HEK293 (cell line): ENCODE measurements at regions not wholly inside any gene's neighbourhood (a gene's known extent, or its start where the extent isn't known, plus 50 kb on each side); places are given as distances from the start of the nearest gene placed in this dataset.

ENCODE experiments used
- MEIS1 ChIP-seq: sonication (generic); formaldehyde crosslinking; IDR thresholded peaks from 2 replicates; pipeline ENCODE4 v1.8.1; 2022; ENCODE audit warnings: missing genetic modification reagents, mild to moderate bottlenecking, borderline replicate concordance
- MYNN ChIP-seq: fragments of 450-650 bp; formaldehyde crosslinking; IDR thresholded peaks from 2 replicates; pipeline ENCODE4 v1.5.1; 2016; ENCODE audit warnings: missing biosample characterization, missing genetic modification characterization, borderline replicate concordance
- MZF1 ChIP-seq: fragments of 450-650 bp; formaldehyde crosslinking; IDR thresholded peaks from 2 replicates; pipeline ENCODE4 v1.5.1; 2017; ENCODE audit warnings: missing biosample characterization, missing genetic modification characterization, borderline replicate concordance
- SETDB1 ChIP-seq: IDR thresholded peaks from one replicate; pipeline ENCODE4 v1.6.1; 2017; ENCODE audit warnings: mild to moderate bottlenecking, low read length, moderate library complexity, mixed read lengths; ENCODE audit not compliant: insufficient read length
- SP3 ChIP-seq: fragments of 450-650 bp; formaldehyde crosslinking; IDR thresholded peaks from 2 replicates; pipeline ENCODE4 v1.5.1; 2016; ENCODE audit warnings: missing biosample characterization, missing genetic modification characterization
- YY1 ChIP-seq: fragments of 450-650 bp; formaldehyde crosslinking; IDR thresholded peaks from 2 replicates; pipeline ENCODE4 v1.5.1; 2018; ENCODE audit warnings: missing biosample characterization, missing genetic modification characterization
- YY2 ChIP-seq: fragments of 450-650 bp; formaldehyde crosslinking; IDR thresholded peaks from 2 replicates; pipeline ENCODE4 v1.5.1; 2016; ENCODE audit warnings: missing biosample characterization, missing genetic modification characterization
- ZBTB8A ChIP-seq: fragments of 450-650 bp; formaldehyde crosslinking; IDR thresholded peaks from 2 replicates; pipeline ENCODE4 v1.5.1; 2016; ENCODE audit warnings: missing biosample characterization, missing genetic modification characterization
- ZNF114 ChIP-seq: fragments of 450-650 bp; formaldehyde crosslinking; IDR thresholded peaks from 2 replicates; pipeline ENCODE4 v1.5.0; 2017; ENCODE audit warnings: missing biosample characterization, missing genetic modification characterization
- ZNF175 ChIP-seq: fragments of 450-650 bp; formaldehyde crosslinking; IDR thresholded peaks from 2 replicates; pipeline ENCODE4 v1.5.1; 2016; ENCODE audit warnings: missing biosample characterization, missing genetic modification characterization
- ZNF211 ChIP-seq: fragments of 450-650 bp; formaldehyde crosslinking; IDR thresholded peaks from 2 replicates; pipeline ENCODE4 v1.5.1; 2016; ENCODE audit warnings: low read depth, missing biosample characterization, missing genetic modification characterization
- ZNF366 ChIP-seq: fragments of 450-650 bp; formaldehyde crosslinking; conservative IDR thresholded peaks from 2 replicates; pipeline ENCODE4 v1.5.1; 2016; ENCODE audit warnings: missing biosample characterization, missing genetic modification characterization
- ZNF426 ChIP-seq: fragments of 450-650 bp; formaldehyde crosslinking; IDR thresholded peaks from 2 replicates; pipeline ENCODE4 v1.5.1; 2017; ENCODE audit warnings: missing biosample characterization, missing genetic modification characterization, mild to moderate bottlenecking, inconsistent platforms, moderate library complexity
- ZNF571 ChIP-seq: fragments of 450-650 bp; formaldehyde crosslinking; IDR thresholded peaks from 2 replicates; pipeline ENCODE4 v1.5.0; 2017; ENCODE audit warnings: missing biosample characterization, missing genetic modification characterization
- ZNF623 ChIP-seq: fragments of 450-650 bp; formaldehyde crosslinking; IDR thresholded peaks from 2 replicates; pipeline ENCODE4 v1.5.1; 2016; ENCODE audit warnings: missing biosample characterization, missing genetic modification characterization
- ZNF654 ChIP-seq: fragments of 450-650 bp; formaldehyde crosslinking; IDR thresholded peaks from 2 replicates; pipeline ENCODE4 v1.5.1; 2016; ENCODE audit warnings: low read depth, missing biosample characterization, missing genetic modification characterization
- ZNF660 ChIP-seq: fragments of 450-650 bp; IDR thresholded peaks from 2 replicates; pipeline ENCODE4 v1.5.1; 2018; ENCODE audit warnings: missing biosample characterization, mild to moderate bottlenecking, missing genetic modification characterization
- ZNF707 ChIP-seq: fragments of 450-650 bp; formaldehyde crosslinking; IDR thresholded peaks from 2 replicates; pipeline ENCODE4 v1.5.1; 2016; ENCODE audit warnings: missing biosample characterization, missing genetic modification characterization
- ZSCAN16 ChIP-seq: fragments of 450-650 bp; formaldehyde crosslinking; IDR thresholded peaks from 2 replicates; pipeline ENCODE4 v1.5.1; 2016; ENCODE audit warnings: missing biosample characterization, missing genetic modification characterization
- TF ChIP-seq, protein P1 (sequence below): fragments of 450-650 bp; formaldehyde crosslinking; IDR thresholded peaks from 2 replicates; pipeline ENCODE4 v1.5.1; 2016; ENCODE audit warnings: missing biosample characterization, missing genetic modification characterization
- TF ChIP-seq, protein P2 (sequence below): sonication (generic); formaldehyde crosslinking; IDR thresholded peaks from 2 replicates; pipeline ENCODE4 v1.8.1; 2022; ENCODE audit warnings: mild to moderate bottlenecking, moderate library complexity, missing genetic modification reagents
- TF ChIP-seq, protein P3 (sequence below): fragments of 450-650 bp; formaldehyde crosslinking; IDR thresholded peaks from 2 replicates; pipeline ENCODE4 v1.5.1; 2016; ENCODE audit warnings: missing biosample characterization, missing genetic modification characterization, borderline replicate concordance
- TF ChIP-seq, protein P4 (sequence below): fragments of 450-650 bp; formaldehyde crosslinking; IDR thresholded peaks from 2 replicates; pipeline ENCODE4; 2016; ENCODE audit warnings: missing biosample characterization, missing genetic modification characterization
- TF ChIP-seq, protein P5 (sequence below): fragments of 450-650 bp; formaldehyde crosslinking; IDR thresholded peaks from 2 replicates; pipeline ENCODE4 v1.5.1; 2016; ENCODE audit warnings: missing biosample characterization, missing genetic modification characterization
- TF ChIP-seq, protein P6 (sequence below): fragments of 450-650 bp; formaldehyde crosslinking; IDR thresholded peaks from 2 replicates; pipeline ENCODE4 v1.5.1; 2016; ENCODE audit warnings: missing biosample characterization, missing genetic modification characterization, low read depth

DNA sequence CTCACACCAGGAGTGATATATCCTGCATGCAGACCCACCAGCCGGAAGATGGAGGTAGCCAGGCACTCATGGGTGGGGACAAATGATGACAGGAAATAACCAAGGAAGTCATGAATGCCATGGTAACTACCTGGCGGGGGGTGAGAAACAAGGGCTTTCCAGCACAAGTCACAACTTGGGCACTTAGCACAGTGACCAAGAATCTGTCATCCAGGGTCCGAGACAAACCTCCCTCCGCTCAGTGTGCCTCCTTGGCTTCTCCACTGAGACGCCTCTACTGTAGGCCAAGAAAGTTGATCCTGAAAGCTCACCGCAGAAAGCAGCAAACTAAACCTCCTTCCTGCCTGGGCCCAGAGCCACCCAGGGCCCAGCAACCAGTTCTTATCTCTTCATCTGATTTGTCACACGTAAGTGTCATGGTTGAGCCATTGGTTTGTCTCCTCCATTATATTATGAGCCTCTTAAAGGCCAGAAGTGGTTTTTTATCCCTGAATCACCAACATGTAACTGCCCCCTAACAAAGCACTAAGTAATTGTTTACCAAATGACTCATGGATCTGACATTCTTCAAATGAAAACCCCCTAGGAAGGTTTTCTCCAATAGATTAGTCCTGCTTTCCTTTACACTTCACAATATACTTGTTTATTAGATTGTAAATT is 84.3 kb upstream of the TAB2 start (continued):
- TF ChIP-seq ZNF654 (tag by site-specific recombination) (0 out of 2 replicates have a peak, but pooled peaks have one; percentile 18), YY2 (tag by site-specific recombination) (0 out of 2 replicates have a peak, but pooled peaks have one; percentile 6), ZBTB8A (tag by site-specific recombination) (no peak), ZNF426 (no peak), MEIS1 (CRISPR knock-in tag) (no peak), SETDB1 (peak; percentile 48), ZNF623 (tag by site-specific recombination) (0 out of 2 replicates have a peak, but pooled peaks have one; percentile 13), ZNF114 (no peak), ZSCAN16 (tag by site-specific recombination) (no peak), ZNF660 (peak; percentile 97), ZNF571 (tag by site-specific recombination) (no peak), YY1 (no peak; the same call in 1 of the 2 replicates), ZNF175 (tag by site-specific recombination) (no peak), SP3 (tag by site-specific recombination) (peak; percentile 60), ZNF366 (tag by site-specific recombination) (peak; percentile 86), MZF1 (tag by site-specific recombination) (peak; percentile 71), ZNF211 (tag by site-specific recombination) (no peak), ZNF707 (tag by site-specific recombination) (no peak), MYNN (tag by site-specific recombination) (peak; percentile 82)
- TF ChIP-seq, protein P1, sequence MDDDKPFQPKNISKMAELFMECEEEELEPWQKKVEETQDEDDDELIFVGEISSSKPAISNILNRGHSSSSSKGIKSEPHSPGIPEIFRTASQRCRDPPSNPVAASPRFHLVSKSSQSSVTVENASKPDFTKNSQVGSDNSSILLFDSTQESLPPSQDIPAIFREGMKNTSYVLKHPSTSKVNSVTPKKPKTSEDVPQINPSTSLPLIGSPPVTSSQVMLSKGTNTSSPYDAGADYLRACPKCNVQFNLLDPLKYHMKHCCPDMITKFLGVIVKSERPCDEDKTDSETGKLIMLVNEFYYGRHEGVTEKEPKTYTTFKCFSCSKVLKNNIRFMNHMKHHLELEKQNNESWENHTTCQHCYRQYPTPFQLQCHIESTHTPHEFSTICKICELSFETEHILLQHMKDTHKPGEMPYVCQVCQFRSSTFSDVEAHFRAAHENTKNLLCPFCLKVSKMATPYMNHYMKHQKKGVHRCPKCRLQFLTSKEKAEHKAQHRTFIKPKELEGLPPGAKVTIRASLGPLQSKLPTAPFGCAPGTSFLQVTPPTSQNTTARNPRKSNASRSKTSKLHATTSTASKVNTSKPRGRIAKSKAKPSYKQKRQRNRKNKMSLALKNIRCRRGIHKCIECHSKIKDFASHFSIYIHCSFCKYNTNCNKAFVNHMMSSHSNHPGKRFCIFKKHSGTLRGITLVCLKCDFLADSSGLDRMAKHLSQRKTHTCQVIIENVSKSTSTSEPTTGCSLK (tag by site-specific recombination) = no peak
- TF ChIP-seq, protein P2, sequence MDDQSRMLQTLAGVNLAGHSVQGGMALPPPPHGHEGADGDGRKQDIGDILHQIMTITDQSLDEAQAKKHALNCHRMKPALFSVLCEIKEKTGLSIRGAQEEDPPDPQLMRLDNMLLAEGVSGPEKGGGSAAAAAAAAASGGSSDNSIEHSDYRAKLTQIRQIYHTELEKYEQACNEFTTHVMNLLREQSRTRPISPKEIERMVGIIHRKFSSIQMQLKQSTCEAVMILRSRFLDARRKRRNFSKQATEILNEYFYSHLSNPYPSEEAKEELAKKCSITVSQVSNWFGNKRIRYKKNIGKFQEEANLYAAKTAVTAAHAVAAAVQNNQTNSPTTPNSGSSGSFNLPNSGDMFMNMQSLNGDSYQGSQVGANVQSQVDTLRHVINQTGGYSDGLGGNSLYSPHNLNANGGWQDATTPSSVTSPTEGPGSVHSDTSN (CRISPR knock-in tag) = 0 out of 2 replicates have a peak, but pooled peaks have one; percentile 7
- TF ChIP-seq, protein P3, sequence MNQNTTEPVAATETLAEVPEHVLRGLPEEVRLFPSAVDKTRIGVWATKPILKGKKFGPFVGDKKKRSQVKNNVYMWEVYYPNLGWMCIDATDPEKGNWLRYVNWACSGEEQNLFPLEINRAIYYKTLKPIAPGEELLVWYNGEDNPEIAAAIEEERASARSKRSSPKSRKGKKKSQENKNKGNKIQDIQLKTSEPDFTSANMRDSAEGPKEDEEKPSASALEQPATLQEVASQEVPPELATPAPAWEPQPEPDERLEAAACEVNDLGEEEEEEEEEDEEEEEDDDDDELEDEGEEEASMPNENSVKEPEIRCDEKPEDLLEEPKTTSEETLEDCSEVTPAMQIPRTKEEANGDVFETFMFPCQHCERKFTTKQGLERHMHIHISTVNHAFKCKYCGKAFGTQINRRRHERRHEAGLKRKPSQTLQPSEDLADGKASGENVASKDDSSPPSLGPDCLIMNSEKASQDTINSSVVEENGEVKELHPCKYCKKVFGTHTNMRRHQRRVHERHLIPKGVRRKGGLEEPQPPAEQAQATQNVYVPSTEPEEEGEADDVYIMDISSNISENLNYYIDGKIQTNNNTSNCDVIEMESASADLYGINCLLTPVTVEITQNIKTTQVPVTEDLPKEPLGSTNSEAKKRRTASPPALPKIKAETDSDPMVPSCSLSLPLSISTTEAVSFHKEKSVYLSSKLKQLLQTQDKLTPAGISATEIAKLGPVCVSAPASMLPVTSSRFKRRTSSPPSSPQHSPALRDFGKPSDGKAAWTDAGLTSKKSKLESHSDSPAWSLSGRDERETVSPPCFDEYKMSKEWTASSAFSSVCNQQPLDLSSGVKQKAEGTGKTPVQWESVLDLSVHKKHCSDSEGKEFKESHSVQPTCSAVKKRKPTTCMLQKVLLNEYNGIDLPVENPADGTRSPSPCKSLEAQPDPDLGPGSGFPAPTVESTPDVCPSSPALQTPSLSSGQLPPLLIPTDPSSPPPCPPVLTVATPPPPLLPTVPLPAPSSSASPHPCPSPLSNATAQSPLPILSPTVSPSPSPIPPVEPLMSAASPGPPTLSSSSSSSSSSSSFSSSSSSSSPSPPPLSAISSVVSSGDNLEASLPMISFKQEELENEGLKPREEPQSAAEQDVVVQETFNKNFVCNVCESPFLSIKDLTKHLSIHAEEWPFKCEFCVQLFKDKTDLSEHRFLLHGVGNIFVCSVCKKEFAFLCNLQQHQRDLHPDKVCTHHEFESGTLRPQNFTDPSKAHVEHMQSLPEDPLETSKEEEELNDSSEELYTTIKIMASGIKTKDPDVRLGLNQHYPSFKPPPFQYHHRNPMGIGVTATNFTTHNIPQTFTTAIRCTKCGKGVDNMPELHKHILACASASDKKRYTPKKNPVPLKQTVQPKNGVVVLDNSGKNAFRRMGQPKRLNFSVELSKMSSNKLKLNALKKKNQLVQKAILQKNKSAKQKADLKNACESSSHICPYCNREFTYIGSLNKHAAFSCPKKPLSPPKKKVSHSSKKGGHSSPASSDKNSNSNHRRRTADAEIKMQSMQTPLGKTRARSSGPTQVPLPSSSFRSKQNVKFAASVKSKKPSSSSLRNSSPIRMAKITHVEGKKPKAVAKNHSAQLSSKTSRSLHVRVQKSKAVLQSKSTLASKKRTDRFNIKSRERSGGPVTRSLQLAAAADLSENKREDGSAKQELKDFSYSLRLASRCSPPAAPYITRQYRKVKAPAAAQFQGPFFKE (tag by site-specific recombination) = no peak
- TF ChIP-seq, protein P4, sequence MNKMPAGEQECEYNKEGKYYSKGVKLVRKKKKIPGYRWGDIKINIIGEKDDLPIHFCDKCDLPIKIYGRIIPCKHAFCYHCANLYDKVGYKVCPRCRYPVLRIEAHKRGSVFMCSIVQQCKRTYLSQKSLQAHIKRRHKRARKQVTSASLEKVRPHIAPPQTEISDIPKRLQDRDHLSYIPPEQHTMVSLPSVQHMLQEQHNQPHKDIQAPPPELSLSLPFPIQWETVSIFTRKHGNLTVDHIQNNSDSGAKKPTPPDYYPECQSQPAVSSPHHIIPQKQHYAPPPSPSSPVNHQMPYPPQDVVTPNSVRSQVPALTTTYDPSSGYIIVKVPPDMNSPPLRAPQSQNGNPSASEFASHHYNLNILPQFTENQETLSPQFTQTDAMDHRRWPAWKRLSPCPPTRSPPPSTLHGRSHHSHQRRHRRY (tag by site-specific recombination) = no peak
- TF ChIP-seq, protein P5, sequence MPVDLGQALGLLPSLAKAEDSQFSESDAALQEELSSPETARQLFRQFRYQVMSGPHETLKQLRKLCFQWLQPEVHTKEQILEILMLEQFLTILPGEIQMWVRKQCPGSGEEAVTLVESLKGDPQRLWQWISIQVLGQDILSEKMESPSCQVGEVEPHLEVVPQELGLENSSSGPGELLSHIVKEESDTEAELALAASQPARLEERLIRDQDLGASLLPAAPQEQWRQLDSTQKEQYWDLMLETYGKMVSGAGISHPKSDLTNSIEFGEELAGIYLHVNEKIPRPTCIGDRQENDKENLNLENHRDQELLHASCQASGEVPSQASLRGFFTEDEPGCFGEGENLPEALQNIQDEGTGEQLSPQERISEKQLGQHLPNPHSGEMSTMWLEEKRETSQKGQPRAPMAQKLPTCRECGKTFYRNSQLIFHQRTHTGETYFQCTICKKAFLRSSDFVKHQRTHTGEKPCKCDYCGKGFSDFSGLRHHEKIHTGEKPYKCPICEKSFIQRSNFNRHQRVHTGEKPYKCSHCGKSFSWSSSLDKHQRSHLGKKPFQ = peak; percentile 28; the same call in 1 of the 2 replicates
- TF ChIP-seq, protein P6, sequence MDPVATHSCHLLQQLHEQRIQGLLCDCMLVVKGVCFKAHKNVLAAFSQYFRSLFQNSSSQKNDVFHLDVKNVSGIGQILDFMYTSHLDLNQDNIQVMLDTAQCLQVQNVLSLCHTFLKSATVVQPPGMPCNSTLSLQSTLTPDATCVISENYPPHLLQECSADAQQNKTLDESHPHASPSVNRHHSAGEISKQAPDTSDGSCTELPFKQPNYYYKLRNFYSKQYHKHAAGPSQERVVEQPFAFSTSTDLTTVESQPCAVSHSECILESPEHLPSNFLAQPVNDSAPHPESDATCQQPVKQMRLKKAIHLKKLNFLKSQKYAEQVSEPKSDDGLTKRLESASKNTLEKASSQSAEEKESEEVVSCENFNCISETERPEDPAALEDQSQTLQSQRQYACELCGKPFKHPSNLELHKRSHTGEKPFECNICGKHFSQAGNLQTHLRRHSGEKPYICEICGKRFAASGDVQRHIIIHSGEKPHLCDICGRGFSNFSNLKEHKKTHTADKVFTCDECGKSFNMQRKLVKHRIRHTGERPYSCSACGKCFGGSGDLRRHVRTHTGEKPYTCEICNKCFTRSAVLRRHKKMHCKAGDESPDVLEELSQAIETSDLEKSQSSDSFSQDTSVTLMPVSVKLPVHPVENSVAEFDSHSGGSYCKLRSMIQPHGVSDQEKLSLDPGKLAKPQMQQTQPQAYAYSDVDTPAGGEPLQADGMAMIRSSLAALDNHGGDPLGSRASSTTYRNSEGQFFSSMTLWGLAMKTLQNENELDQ (tag by site-specific recombination) = no peak
